ENCODE measurements at regions not wholly inside any gene's neighbourhood (a gene's known extent, or its start where the extent isn't known, plus 50 kb on each side); places are given as distances from the start of the nearest gene placed in this dataset.

GRCh38 chr4:171472230-171472629 is 341.0 kb upstream of the GALNTL6 start:
- RAD21 ChIA-PET (ENCODE audit: low non-redundant PET in 1 of 2, low total read pairs in 2 of 2, uncharacterized antibody in 2 of 2, unreplicated experiment in 2 of 2): no interaction called here
- Histone ChIP-seq H3K9me3 (ENCODE audit: control insufficient read depth in 1 of 2, insufficient read depth in 1 of 2, low read depth in 1 of 2, low read length in 2 of 2) (no peaks in the 10 kb centered on the region), H3K4me1 (ENCODE audit: control insufficient read depth in 1 of 2, insufficient read depth in 2 of 2, low read length in 2 of 2) (no peaks in the 10 kb centered on the region), H3K27me3 (ENCODE audit: insufficient read depth, low read length) (no peaks in the 10 kb centered on the region), H3K4me2 (ENCODE audit: low read length) (no peak overlapping the region), H4K20me1 (ENCODE audit: insufficient read depth) (no peaks in the 10 kb centered on the region), H3K9me2 (ENCODE audit: insufficient read depth) (no peaks in the 10 kb centered on the region), H3K27ac (ENCODE audit: low read depth, low read length) (no peak overlapping the region), H3K9ac (ENCODE audit: low read length) (no peak overlapping the region), H3K79me2 (ENCODE audit: insufficient read depth, low read length) (no peaks in the 10 kb centered on the region), H2AFZ (ENCODE audit: low read depth, low read length, poor library complexity, severe bottlenecking) (no peak overlapping the region), H3K36me3 (ENCODE audit: control insufficient read depth in 1 of 2, insufficient read depth in 2 of 2, low read length in 2 of 2) (no peaks in the 10 kb centered on the region), H3K4me3 (replicated peaks in 1 of 2; ENCODE audit: low read depth in 1 of 2, low read length in 2 of 2) (no peak overlapping the region)
- ATAC-seq: no peak
- POLR2A ChIA-PET: no interaction called here
- TF ChIP-seq CEBPB (IDR thresholded peaks at IDR 0.05; ENCODE audit: low read depth) (no peak), ATF3 (IDR thresholded peaks at IDR 0.05) (no peak), ZFX (IDR thresholded peaks at IDR 0.05) (no peak), TCF7L2 (IDR thresholded peaks at IDR 0.05; ENCODE audit: borderline replicate concordance, extremely low read depth, insufficient read depth, insufficient read length) (no peak), CTCF (IDR thresholded peaks at IDR 0.05 in 2 of 3, conservative IDR thresholded peaks at IDR 0.05 in 1 of 3; ENCODE audit: borderline replicate concordance in 1 of 3, insufficient read depth in 1 of 3, low read depth in 2 of 3, low read length in 2 of 3) (no peak), POLR2A (IDR thresholded peaks at IDR 0.05; ENCODE audit: borderline replicate concordance, extremely low read depth, insufficient read depth, insufficient read length) (no peak), ZBTB33 (IDR thresholded peaks at IDR 0.05; ENCODE audit: extremely low read depth, insufficient replicate concordance, low read length) (no peak), SP1 (IDR thresholded peaks at IDR 0.05; ENCODE audit: low read depth) (no peak), SIN3A (IDR thresholded peaks at IDR 0.05; ENCODE audit: low read depth) (no peak)
- DNase-seq (ENCODE audit: low read depth, low spot score): no peak
- CTCF ChIA-PET: no interaction called here
- intact Hi-C loops (cut with micrococcal nuclease): no loop called here
- no TSS peak for BruUV-seq (replicated peaks)
